ENCODE measurements at regions not wholly inside any gene's neighbourhood (a gene's known extent, or its start where the extent isn't known, plus 50 kb on each side); places are given as distances from the start of the nearest gene placed in this dataset.

- Histone ChIP-seq H3K4me1 (ENCODE audit: control insufficient read depth in 1 of 2, insufficient read depth in 2 of 2, low read length in 2 of 2) (no peaks in the 10 kb centered on the region), H3K79me2 (ENCODE audit: insufficient read depth, low read length) (no peaks in the 10 kb centered on the region), H3K9me3 (replicated peaks in 1 of 2; ENCODE audit: control insufficient read depth in 1 of 2, insufficient read depth in 1 of 2, low read length in 2 of 2) (peaks cover 11 to 13% of the 10 kb centered on the region in 2 donors), H4K20me1 (ENCODE audit: insufficient read depth, low read length) (no peaks in the 10 kb centered on the region), H3K27me3 (ENCODE audit: control insufficient read depth in 2 of 2, insufficient read depth in 2 of 2, low read length in 2 of 2) (no peaks in the 10 kb centered on the region), H3K4me3 (replicated peaks in 1 of 3; ENCODE audit: low read depth in 2 of 3, low read length in 3 of 3) (no peak overlapping the region), H3K27ac (ENCODE audit: low read depth in 1 of 2, low read length in 2 of 2) (no peak overlapping the region), H2AFZ (ENCODE audit: insufficient read depth, low read depth, low read length, poor library complexity, severe bottlenecking) (no peak overlapping the region), H3K9ac (ENCODE audit: insufficient read depth, low read length, poor library complexity, severe bottlenecking) (no peak overlapping the region), H3K36me3 (replicated peaks in 1 of 2; ENCODE audit: control insufficient read depth in 1 of 2, insufficient read depth in 2 of 2, low read length in 2 of 2) (no peaks in the 10 kb centered on the region), H3K4me2 (replicated peaks; ENCODE audit: extremely low read depth, low read length, poor library complexity, severe bottlenecking) (no peak overlapping the region)
- Mint-ChIP-seq H3K4me1 (no peaks in the 10 kb centered on the region), H3K27ac (no peak overlapping the region), H3K27me3 (ENCODE audit: low read depth in 3 of 3) (no peaks in the 10 kb centered on the region), H3K9me3 (peaks cover 4 to 24% (median 14%) of the 10 kb centered on the region in 7 donors), H3K36me3 (no peaks in the 10 kb centered on the region), H3K4me3 (no peak overlapping the region)
- TF ChIP-seq CTCF (IDR thresholded peaks at IDR 0.05) = no peak
- no CpG with 5 or more reads among the region's 1 CpG for WGBS (ENCODE audit: insufficient coverage)
- intact Hi-C loops (cut with micrococcal nuclease) = no loop called here
- DNase-seq = no peak
Observed at GRCh38 chr13:61111529-61111928, 304.1 kb downstream of the PCDH20 start.

- H3K9ac ChIP-seq (ENCODE audit: insufficient read depth, low read length, poor library complexity, severe bottlenecking) = no peak overlapping the region
- no peaks in the 10 kb centered on the region for H4K20me1 ChIP-seq (ENCODE audit: insufficient read depth, low read length)
- peaks cover 11 to 13% of the 10 kb centered on the region in 2 donors for H3K9me3 ChIP-seq (replicated peaks in 1 of 2; ENCODE audit: control insufficient read depth in 1 of 2, insufficient read depth in 1 of 2, low read length in 2 of 2)
- Mint-ChIP-seq H3K9me3 (peaks cover 4 to 24% (median 14%) of the 10 kb centered on the region in 7 donors), H3K4me1 (no peaks in the 10 kb centered on the region), H3K36me3 (no peaks in the 10 kb centered on the region), H3K27ac (no peak overlapping the region), H3K27me3 (ENCODE audit: low read depth in 3 of 3) (no peaks in the 10 kb centered on the region), H3K4me3 (no peak overlapping the region)
- no peaks in the 10 kb centered on the region for H3K36me3 ChIP-seq (replicated peaks in 1 of 2; ENCODE audit: control insufficient read depth in 1 of 2, insufficient read depth in 2 of 2, low read length in 2 of 2)
- H3K27me3 ChIP-seq (ENCODE audit: control insufficient read depth in 2 of 2, insufficient read depth in 2 of 2, low read length in 2 of 2) = no peaks in the 10 kb centered on the region
- WGBS (ENCODE audit: insufficient coverage) = no CpG with 5 or more reads among the region's 1 CpG
- intact Hi-C loops (cut with micrococcal nuclease) = no loop called here
- no peaks in the 10 kb centered on the region for H3K4me1 ChIP-seq (ENCODE audit: control insufficient read depth in 1 of 2, insufficient read depth in 2 of 2, low read length in 2 of 2)
- H3K27ac ChIP-seq (ENCODE audit: low read depth in 1 of 2, low read length in 2 of 2) = no peak overlapping the region
- no peak overlapping the region for H2AFZ ChIP-seq (ENCODE audit: insufficient read depth, low read depth, low read length, poor library complexity, severe bottlenecking)
- H3K4me3 ChIP-seq (replicated peaks in 1 of 3; ENCODE audit: low read depth in 2 of 3, low read length in 3 of 3) = no peak overlapping the region
- H3K4me2 ChIP-seq (replicated peaks; ENCODE audit: extremely low read depth, low read length, poor library complexity, severe bottlenecking) = no peak overlapping the region
- H3K79me2 ChIP-seq (ENCODE audit: insufficient read depth, low read length) = no peaks in the 10 kb centered on the region
- TF ChIP-seq CTCF (IDR thresholded peaks at IDR 0.05) = no peak
- DNase-seq = no peak
Observed at GRCh38 chr13:61110732-61111131, 304.9 kb downstream of the PCDH20 start.

Data from CD14-positive monocyte (primary cell).